D721Med (cell line): ENCODE measurements at regions not wholly inside any gene's neighbourhood (a gene's known extent, or its start where the extent isn't known, plus 50 kb on each side); places are given as distances from the start of the nearest gene placed in this dataset.

ENCODE experiments used
- DNase-seq: peaks from one replicate; pipeline ENCODE4 v3.0.0; 2011; ENCODE audit warnings: low spot score; ENCODE audit not compliant: insufficient read length
- FAIRE-seq: peaks from 2 replicates; lab custom pipeline; 2011; peaks lifted over from hg19 to GRCh38; lab: Jason Lieb, UNC
- CTCF ChIP-seq: IDR thresholded peaks from 2 replicates; pipeline ENCODE4 v1.5.1; 2012; ENCODE audit warnings: mild to moderate bottlenecking, control low read depth; ENCODE audit not compliant: insufficient read depth; ENCODE audit errors: missing control alignments

DNA sequence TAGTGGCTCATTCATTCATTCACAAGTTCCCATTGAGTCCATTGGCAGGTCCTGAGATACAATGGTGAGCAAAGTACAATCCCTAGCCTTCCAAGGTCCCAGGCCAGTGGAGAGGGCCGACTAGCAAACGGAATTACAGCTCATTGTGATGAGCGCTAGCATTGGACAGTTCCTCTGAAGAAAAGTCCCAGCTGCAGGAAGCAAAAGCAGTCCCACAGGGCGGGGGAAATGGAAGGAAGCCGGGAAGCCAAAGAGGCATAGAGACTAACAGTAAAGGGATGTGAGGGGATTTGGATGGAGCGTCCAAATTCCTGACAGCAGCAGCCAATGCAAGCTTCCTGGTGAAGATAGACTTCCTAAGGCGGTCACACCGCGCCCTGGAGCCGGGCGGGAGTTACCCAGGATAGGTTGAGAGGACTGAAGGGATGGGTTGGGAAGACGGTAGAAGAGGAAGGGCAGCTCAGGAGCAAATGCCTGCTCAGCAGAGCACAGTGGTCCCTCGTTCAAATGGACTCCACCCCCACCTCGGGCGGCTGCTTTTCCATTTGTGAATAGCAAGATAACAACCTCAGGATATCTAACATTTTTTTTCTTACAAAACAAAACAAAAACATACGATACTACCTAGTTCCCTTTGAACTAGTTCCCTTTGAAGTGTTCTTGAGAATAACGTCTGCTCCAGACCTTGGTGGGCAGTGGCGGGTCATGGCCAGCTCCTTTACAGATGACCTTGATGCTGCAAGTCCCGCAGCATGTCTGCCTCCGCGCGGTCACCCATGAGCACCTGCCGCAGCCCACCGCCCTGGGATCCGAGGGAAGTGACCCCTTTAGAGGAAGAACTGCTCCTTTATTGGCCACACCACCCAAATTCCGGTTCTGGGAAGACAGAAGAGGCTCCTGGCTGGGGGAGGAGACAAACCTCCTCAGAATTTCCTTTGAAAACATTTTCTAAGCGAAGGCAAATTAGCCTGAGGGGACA is 132.9 kb downstream of the RASSF10 start:
- no peak for DNase-seq
- no peak for FAIRE-seq
- TF ChIP-seq CTCF, result no peak

DNA sequence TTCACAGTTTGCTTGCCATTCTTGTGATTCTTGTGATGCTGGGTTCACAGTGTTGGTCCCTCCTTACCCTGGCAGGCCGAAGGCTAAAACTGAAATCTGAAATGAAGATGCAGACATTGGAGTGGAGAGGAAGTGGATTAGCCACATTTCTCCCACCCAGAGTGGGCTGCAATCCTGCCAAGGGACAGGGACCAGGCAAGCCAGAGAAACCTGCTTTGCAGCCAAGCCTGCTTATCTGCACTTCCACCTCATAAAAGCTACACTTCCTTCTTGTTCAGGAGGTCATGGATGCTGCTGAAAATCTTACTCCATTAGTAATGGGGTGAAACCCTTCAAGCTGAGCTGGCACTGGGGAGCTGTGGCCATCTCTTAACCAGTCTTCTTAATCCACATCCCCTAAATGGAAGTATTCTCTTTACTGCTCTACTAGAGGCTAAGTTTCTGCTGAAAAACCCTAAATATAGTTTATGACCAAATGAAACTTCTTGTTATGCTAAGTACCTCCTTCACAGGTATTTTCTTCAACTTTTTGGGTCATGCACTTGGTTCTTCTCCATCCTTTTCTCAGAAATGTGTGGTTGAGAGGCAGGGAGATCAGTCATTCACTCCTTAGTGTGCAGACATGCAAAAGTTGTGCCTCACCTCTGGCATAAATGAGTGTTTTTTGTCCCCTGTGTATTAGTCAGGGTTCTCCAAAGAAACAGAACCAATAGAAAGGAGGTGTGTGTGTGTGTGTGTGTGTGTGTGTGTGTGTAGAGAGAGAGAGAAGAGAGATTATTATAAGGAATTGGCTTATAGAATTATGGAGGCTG is 133.9 kb upstream of the BMAL1 start:
- FAIRE-seq (no peak), DNase-seq (no peak)
- TF ChIP-seq CTCF, result no peak

GRCh38 chr11:13145461-13145860 is 132.1 kb upstream of the BMAL1 start:
- TF ChIP-seq CTCF, result no peak
- FAIRE-seq, result no peak
- no peak for DNase-seq

DNA sequence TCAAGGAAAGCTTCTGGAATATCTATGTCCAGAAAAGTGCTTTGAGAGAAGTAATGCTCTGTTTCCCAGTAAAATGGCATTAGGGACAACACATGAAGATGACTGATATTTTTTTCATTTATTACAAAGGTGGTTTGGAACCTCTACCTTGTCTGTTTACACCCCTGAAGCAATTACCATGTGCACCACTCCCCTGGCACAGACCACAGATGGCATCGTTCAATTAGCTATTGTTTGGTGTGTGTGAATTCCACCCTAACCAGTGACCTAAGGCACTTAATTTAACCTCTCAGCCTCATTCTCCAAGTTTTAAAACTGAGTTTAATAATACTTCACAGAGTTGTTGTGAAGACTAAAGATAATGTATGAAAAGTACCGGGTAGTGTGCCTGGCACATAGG is 127.6 kb upstream of the BMAL1 start:
- DNase-seq (no peak), FAIRE-seq (no peak)
- TF ChIP-seq CTCF, result no peak

GRCh38 chr11:13150487-13150886 is 127.1 kb upstream of the BMAL1 start:
- TF ChIP-seq CTCF, result no peak
- no peak for FAIRE-seq
- DNase-seq, result no peak

GRCh38 chr11:13152264-13152663 is 125.3 kb upstream of the BMAL1 start:
- no peak for DNase-seq
- FAIRE-seq, result no peak

More at GRCh38 chr11:13152264-13152663, 125.3 kb upstream of the BMAL1 start:
- TF ChIP-seq CTCF, result no peak
